DMS 273 (cell line): ENCODE measurements at regions not wholly inside any gene's neighbourhood (a gene's known extent, or its start where the extent isn't known, plus 50 kb on each side); places are given as distances from the start of the nearest gene placed in this dataset.
A peak's percentile ranks its signal among the peaks of the same experiment; 100 is the strongest.
"Not testable (repeated sequence)": the region's sequence is repeated elsewhere in the genome, so short reads cannot be mapped to it uniquely, and the experiment has no call there.

Source experiments
- DNase-seq: peaks from one replicate; lab custom pipeline; 2025; ENCODE audit not compliant: unreplicated experiment; lab: John Stamatoyannopoulos, UW

DNA sequence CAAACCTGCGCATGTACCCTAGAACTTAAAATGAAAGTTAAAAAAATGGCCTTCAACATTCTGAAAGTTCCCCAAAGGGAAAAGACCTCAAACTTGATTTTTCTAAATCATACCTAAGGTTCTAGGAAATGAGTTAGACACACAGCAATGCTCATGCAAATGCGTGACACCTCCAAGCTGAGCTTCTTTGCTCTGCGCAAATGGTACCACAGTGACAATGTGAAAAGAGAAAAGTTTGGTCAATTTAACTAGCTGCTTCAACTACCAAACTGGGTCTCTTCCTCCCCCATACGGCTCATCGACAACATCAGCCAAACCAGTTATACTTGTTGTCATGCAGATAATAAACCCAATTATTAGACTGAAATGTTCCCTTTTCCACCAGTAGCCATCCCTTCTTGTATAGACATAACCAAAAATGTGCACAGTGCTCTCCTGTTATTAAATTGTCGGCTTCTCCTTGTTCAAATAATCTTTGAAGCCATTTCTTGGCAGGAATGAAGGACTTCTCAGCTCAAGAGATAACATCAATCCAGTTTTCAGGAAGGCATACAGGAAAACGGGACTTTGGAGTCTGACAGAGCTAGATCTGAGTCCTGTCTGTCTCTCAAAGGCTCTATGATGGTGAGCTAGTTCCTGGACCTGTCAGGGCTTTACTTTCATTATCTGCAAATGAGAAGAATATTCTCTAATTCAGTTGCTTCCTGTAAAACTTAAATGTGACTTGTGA, 185.6 kb upstream of the NR3C1 start:
- no peak for DNase-seq

DNA sequence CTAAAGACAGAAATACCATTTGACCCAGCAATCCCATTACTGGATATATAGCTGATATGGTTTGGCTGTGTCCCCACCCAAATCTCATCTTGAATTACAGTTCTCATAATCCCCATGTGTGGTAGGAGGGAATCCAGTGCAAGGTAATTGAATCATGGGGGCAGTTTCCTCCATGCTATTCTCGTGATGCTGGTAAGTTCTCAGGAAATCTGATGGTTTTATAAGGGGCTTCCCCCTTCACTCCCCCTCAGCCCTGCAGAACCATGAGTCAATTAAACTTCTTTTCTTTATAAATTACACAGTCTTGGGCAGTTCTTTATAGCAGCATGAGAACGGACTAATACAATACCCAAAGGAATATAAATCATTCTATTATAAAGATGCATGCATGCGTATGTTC, 184.6 kb upstream of the NR3C1 start:
- DNase-seq, result not testable (repeated sequence)

DNA sequence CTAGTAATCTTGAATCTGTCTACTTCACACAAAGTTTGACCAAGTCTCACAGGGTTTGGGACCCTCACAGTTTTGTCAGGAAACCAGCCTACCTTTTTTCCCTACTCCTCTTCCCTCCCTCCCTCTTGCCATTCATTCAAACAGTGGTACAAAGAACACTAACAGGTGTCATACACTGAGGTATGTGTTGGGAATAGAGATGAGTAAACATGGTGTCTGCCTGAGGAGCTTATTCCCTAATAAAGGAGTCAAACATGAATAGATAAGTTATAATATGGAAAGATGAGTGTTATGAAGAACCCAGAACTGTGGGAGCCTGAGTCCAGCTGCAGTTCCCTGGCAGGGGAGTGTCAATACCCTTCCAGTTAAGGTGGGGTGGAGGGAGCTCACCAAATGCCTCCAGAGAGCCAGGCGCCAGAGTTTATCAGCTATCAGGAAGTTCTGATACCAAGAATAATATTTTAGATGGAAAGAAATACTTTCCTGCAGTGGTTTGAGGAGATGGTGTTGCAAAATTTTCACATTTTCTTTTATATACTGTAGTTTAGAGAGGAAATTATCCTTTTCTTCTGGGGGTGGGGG, 183.4 kb upstream of the NR3C1 start:
- DNase-seq, result no peak

DNA sequence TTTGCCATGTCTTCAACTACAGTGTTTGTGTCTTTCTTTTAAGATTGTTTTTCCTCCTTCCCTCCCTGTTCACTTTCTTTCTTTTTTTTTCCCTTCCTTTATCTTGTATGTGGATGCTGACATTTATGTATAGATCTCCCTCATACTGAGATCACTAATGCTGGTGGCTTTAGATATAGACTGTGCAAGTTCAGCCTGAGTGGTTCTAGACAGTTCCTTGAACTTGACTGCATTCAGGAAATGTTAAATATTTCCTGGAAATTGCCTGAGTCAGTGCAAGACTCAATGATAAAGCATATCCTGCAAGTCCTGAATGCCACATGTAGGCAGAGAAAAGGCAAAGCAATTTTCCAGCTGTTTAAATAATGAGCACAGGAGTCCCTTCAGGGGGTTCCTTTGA, 182.5 kb upstream of the NR3C1 start:
- no peak for DNase-seq

DNA sequence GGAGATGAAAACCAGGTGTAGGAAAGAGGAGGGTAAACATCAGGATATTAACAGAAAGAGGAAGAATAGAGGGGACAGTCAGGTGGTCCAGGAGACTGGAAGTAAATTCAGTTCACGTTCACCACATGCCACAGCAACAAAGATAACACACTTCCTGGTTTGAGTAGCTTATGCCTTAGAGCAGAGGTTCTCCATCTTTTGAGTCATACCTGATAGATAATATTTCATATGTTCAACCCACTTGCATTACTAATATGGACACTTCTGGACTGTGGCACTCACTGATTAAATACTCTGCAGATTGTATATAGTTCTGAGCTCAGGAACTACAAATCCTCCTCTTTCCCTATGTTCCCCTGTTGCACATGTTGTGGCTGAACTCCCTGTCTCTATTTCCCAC, 179.9 kb upstream of the NR3C1 start:
- no peak for DNase-seq

DNA sequence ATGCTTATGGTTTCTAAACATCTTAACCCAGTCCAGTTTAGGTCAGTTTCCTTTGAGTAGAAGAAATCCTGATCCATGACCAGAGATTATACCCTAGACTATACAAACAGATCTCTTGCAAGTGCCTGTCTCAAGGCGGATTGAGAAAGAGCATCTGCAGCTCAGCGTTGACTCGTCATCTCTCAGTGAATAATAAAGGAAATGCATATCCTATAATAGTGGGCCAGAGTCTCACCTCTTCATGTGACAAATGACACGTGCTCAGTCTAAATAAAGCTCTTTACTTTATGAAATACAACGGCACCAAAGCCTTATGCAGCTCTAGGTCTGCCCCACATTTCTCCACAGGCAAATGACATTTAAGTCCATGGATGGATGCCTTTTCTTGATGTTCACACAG, 179.4 kb upstream of the NR3C1 start:
- no peak for DNase-seq

DNA sequence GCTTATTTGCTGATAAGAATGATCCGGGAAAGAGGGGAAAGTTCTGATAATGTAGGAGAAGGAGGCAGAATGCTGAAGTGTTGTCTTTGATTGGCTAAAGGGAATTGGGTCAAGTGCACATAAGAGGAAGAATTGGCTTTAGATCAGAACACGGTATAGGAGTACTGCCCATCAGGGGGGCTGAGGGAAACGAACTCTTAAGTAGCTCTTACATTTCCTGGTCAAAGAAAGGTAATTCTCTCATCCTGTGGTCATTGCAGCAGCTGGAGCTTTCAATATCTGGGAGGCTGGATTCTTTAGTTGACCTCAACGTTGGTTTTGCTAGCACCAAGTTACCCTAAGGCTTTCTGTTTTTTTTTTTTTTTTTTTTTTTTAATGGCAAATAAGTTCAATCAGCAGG, 178.7 kb upstream of the NR3C1 start:
- DNase-seq, result no peak

DNA sequence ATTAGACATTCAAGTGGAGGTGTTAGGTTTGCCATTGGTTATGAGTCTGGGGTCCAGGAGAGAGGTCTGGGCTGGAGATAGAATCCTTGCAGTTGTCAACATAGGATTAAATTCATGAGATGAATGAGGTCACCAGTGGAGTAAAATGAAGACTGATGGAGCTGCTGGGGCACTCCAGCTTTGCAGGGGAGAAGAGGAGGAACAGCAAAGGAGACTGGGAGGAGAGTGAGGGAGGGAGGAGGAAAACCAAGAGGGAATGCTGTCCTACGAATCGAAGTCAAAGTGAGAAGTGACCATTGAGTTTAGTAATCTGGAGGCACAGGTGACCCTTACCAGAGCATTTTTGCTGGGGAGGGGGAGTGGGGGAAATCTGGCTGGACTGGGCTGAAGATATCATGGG, 178.2 kb upstream of the NR3C1 start:
- DNase-seq, result no peak

DNA sequence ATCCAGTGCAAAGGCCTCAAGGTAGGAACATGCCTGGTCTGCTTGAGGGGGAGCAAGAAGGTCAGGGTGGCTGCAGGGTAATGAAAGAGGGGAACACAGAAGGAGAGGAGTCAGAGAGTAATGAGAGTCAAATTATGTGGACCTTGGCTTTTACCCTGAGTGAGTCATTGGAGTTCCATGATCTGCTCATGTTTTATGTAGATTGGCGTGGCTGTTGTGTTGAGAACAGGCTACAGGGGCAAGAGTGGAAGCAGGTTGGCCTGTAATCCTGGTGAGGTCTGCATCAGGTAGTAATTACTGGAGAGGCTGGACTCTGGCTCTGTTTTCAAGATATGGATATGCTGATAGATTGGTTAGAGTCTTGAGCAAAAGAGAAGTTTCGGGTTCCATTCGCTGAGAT, 177.7 kb upstream of the NR3C1 start:
- DNase-seq, result no peak

DNA sequence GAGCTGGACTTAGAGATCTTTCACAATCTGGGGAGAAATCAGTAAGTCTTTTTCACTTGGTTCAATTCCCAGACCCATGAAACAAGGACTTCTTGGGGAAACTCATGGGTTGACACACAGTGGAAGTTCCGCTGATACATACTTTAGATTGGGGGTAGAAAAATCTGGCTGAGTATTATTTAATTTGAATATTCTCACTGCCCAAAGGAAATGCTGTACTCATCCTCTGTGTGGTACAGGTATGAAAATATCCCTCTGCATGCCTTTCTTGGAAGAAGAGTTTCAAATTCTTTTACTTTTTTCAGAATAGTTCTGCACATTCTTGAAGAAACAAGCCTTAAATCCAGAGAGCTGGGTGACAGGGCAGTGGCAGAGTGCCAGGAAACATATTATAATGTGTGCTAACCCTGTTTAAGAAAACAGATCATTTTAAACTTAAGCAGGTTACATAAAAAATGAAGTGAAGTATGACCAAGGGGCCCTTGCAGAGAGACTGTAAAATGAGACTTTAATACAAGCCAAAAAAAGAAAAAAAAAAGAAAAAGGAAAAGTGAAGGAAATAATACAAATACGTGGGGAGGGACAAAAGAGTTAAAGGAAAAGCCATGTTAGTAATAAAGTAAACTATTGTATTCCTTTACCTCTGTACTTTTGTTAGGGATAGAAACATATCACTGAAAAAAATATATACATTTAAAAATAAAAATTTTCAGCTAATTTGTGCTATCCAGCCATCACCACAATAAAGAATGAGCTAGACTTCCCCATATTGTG, 173.4 kb upstream of the NR3C1 start:
- peak; percentile 16 for DNase-seq

DNA sequence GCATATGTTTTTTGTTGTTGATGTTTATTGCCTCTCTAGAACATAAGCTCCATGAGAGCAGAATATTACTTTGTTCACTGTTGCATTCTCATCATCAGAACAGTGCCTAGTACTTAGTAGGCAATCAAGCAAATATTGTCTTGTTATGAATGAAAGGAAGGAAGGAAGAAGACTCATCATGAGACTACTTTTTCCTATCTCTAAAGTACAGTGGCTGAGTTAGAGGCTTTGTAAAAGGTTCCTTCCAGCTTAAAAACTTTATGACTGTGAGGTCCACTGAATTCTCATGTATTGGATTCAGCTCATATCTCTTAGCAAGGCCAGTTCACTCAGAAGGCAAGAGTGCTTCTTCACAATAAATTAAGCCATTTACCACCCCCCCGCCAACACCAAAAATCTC, 171.8 kb upstream of the NR3C1 start:
- no peak for DNase-seq

DNA sequence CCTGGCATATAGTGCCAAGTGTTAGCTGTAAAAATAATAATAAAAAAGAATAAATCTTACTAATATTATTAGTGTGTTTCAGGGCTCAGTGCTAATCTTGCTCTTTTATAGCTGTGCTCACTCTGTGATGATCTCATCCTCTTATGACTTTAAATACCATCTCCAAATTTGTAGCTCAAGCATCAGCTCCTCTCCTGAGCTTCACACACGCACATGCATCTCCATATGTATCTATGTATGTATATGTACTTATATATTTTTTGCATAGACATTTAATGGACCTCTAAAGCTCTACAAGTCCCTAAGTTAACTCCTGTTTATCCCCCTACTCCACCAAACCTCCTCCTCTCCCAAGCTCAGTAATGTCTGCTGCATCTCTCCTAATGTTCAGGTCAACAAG, 170.8 kb upstream of the NR3C1 start:
- no peak for DNase-seq

DNA sequence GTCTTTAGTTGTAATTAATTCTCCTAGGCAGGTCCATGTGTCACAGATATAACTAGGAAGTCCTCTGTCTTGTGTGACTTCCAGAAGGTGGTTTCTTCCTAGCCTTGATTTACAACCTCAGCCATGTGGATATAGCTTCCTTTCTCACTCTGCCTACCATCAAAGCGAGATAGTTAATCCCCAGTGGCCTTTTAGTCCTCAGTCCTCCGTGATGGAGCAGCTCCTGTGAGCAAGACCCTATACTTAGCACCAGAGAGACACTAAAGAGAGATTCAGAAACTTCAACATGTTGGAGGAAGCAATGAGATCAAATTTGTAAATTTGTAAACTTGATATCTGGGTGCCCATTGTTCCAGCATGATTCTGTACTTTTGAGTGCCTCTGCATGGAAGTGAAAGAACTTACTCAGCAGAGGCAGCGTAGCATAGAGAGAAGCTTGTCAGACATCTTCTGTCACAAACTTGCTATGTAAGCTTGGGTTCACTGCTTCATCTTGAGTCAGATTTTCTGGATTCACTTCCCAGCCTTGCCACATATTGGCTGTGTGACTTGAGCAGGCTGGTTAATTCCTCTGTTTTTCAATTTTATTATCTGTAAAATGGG, 170.2 kb upstream of the NR3C1 start:
- no peak for DNase-seq

DNA sequence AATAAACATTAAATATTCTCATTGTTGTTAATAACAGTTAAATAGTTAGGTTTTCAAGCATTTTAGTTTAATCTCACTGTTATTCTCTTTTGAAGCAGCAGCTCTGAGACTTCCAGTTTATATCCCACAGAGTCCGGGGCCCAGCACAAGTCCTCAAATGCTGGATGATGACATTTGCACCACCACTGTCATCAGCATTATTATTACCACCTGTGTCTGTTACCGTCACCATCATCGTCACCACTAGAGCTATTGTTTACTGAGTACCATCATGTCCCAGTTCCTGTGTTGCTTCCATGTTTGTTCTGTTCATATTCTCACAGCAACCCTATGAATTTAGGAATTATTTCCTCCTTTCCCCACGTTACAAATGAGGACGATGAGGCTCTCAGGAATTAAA, 169.2 kb upstream of the NR3C1 start:
- DNase-seq, result no peak

DNA sequence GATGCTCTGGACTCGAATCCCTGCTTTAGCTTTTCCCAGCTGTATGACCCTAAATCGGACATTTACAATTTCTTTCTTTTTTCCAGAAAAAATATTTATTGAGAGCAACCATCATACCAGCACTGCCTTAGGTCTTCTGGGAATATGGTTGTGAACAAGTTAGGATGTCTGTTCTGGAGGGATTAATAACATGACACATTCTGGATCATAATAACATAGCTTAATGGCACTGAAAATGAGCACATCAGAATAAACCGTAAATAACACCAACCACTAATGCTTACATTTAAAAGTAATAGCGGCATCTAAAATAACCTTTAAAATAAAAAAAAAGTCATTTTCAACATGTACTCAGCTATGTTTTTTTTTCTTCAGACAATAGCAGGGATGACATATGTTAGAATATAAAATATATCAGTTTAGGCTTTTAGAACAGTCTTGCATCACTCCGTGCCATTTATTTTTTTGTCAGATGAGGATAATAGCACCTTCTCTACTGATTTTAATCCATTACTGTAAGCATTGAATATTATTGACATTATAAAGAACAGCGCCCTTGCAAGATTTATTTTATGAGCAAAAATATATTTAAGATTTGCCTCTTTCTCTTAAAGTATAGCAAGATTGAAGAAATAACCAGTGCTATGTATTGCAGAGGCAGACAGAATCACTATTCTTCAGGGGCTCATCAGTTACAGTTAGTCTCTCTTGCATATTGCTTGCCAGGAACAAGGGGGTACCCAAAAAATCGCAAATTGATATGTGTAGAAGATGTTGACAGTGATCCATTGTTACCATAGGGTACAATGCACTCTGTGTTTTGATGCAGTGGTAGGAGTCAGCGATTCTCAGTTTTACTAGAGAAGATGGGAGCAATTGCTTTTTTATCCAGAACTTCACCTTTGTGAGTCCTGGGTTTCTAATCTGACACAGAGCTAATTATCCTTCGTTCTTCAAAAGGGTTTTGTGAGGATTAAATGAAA, 168.4 kb upstream of the NR3C1 start:
- no peak for DNase-seq

DNA sequence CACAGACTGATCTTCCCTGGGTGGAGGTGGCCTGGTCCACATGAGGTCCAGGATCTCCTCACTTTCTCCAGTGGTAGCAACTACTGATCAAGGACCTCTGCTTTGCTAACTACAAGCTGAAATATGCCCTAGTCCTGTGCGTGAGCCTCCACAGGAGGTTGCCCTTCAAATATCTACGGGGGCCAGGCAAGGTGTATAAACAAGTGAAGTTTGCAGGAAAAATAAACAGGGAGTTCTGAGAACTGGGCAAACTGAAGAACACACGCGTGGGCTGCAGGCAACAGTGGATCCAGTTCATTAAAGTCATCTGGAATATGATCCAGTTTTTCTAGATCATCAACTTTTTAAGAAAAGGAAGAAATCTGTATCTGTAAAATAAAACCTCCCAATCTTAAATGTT, 167.5 kb upstream of the NR3C1 start:
- DNase-seq, result no peak

DNA sequence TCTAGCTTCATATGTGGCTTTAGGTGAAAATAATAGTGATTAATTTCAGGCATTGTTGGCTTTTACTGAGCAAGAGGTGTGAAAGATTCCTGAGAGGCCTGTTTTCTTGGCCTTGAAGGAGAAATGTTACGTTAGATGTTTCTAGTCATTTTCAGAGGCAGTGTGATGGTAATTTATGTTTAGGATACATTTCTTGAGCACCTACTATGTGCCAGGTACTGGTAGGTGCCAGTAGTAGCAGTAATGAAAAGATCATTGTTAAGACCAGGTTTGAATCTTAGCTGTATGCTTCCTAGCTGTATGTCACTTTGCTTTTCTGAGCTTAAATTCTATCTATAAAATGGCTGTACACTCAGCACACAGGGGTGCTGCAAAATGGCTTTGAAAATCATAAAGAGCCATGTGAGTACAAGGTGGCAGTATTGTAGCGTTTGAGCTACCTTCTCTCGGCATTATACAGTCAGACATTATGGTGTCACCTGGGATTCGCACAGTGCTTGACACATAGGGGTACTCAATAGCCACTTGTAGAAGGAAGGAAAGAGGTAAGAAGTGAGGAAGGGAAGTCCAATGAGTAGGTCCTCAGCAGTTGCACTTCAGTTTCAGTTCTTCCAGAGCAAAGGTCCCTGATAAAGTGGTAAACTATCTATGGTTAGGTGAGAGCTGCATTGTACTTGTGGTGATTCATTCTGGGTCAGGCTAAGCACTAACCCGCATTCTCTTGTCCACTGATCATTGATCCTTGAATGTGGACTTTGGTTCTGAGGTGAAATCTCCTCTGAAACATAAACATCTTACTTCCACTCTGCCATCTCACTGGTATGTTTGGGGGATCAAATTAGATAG, 166.5 kb upstream of the NR3C1 start:
- DNase-seq, result no peak

DNA sequence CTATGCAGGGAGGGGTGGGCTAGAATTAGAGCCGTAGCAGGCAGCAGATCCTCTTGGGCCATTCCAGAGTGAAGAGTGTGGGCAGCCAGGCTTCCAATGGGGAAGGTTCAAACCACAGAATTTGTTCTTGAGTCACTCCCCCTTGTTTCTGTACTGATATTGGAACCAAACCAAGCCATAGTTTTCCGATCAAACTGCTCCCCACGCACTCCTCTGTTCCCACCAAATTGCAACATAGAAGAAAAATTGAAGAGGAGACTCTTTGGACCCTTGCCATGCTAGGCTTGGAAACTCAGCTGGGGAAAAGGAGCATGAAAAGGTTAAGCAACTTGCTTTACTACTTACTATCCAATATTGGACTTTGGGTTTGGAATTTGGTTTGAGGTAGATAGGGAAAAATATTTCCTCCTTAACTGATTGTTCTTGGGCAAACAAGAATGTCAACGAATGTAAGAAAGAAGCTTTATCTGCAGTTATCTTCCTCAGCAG, 165.8 kb upstream of the NR3C1 start:
- no peak for DNase-seq

DNA sequence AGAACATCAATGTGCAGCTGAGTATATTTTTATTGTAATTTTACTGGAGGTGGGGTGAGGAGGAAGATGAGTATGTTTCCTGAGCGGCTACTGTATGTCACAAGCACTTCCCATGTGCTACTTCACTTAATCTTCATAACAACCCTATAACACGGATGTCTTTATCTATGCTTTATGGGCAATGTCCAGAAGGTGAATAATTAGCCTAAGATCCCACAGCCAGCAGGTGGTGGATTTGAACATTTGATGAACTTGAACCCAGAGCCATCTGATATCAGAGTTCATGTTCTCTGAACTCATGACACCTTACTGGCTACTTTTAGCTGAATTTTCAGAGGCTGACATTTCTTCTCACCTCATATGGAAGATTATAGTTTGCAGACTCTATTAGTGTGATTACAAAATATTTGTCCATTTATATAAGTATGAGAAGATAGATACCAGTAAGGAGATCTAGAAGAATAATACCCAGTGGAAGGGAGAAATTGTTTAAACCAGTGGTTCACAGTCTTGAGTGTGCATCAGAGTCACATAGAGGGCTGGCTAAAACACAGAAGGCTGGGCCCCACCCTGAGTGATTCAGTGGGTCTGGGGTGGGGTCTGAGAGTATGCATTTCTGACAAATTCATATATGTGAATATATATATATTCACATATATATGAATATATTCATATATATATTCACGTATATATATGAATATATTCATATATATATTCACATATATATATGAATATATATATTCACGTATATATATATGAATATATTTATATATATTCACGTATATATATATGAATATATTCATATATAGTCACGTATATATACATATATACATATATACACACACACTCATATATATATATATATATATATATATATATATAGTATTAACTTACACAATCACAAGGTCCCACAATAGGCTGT, 164.4 kb upstream of the NR3C1 start:
- DNase-seq, result no peak
